ENCODE measurements at regions not wholly inside any gene's neighbourhood (a gene's known extent, or its start where the extent isn't known, plus 50 kb on each side); places are given as distances from the start of the nearest gene placed in this dataset.

DNA sequence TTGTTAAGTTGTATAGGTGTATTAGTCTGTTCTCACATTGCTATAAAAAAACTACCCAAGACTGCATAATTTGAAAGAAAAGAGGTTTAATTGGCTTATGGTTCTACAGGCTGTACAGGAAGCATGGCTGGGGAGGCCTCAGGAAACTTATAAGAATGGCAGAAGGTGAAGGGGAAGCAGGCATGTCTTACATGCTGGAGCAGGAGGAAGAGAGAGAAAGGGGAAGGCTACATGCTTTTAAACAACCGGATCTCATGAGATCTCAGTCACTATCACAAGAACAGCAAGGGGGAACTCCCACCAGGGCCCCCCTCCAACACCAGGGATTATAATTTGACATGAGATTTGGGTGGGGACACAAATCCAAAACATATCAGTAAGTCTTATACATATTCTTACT is 60.5 kb upstream of the OR10AD1 start:
- TF ChIP-seq EGR1 (IDR thresholded peaks at IDR 0.05; ENCODE audit: borderline replicate concordance in 1 of 2, low read depth in 2 of 2, low read length in 2 of 2): no peak
- TF ChIP-seq, protein P1, sequence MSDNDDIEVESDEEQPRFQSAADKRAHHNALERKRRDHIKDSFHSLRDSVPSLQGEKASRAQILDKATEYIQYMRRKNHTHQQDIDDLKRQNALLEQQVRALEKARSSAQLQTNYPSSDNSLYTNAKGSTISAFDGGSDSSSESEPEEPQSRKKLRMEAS (IDR thresholded peaks at IDR 0.05; ENCODE audit: low read depth, low read length): no peak
- TF ChIP-seq, protein P2, sequence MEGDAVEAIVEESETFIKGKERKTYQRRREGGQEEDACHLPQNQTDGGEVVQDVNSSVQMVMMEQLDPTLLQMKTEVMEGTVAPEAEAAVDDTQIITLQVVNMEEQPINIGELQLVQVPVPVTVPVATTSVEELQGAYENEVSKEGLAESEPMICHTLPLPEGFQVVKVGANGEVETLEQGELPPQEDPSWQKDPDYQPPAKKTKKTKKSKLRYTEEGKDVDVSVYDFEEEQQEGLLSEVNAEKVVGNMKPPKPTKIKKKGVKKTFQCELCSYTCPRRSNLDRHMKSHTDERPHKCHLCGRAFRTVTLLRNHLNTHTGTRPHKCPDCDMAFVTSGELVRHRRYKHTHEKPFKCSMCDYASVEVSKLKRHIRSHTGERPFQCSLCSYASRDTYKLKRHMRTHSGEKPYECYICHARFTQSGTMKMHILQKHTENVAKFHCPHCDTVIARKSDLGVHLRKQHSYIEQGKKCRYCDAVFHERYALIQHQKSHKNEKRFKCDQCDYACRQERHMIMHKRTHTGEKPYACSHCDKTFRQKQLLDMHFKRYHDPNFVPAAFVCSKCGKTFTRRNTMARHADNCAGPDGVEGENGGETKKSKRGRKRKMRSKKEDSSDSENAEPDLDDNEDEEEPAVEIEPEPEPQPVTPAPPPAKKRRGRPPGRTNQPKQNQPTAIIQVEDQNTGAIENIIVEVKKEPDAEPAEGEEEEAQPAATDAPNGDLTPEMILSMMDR (IDR thresholded peaks at IDR 0.05 in 2 of 3, conservative IDR thresholded peaks at IDR 0.05 in 1 of 3; ENCODE audit: control insufficient read depth in 2 of 3, extremely low read depth in 1 of 3, insufficient read depth in 1 of 3, low read depth in 3 of 3, low read length in 3 of 3): no peak
- TF ChIP-seq TARDBP (IDR thresholded peaks at IDR 0.05; ENCODE audit: borderline replicate concordance): no peak
- TF ChIP-seq SUZ12 (IDR thresholded peaks at IDR 0.05; ENCODE audit: unreplicated experiment): no peak
- no peak for TF ChIP-seq MYB (IDR thresholded peaks at IDR 0.05; ENCODE audit: borderline replicate concordance, low read depth, low read length)
- TF ChIP-seq, protein P3, sequence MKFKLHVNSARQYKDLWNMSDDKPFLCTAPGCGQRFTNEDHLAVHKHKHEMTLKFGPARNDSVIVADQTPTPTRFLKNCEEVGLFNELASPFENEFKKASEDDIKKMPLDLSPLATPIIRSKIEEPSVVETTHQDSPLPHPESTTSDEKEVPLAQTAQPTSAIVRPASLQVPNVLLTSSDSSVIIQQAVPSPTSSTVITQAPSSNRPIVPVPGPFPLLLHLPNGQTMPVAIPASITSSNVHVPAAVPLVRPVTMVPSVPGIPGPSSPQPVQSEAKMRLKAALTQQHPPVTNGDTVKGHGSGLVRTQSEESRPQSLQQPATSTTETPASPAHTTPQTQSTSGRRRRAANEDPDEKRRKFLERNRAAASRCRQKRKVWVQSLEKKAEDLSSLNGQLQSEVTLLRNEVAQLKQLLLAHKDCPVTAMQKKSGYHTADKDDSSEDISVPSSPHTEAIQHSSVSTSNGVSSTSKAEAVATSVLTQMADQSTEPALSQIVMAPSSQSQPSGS (IDR thresholded peaks at IDR 0.05; ENCODE audit: low read length): no peak
- TF ChIP-seq RFX5 (IDR thresholded peaks at IDR 0.05; ENCODE audit: low read depth, low read length): no peak
- no peak for TF ChIP-seq POLR2A (IDR thresholded peaks at IDR 0.05; ENCODE audit: low read depth, low read length)
- TF ChIP-seq TAF1 (IDR thresholded peaks at IDR 0.05; ENCODE audit: borderline replicate concordance, low read depth, low read length): no peak
- TF ChIP-seq SUPT20H (IDR thresholded peaks at IDR 0.05; ENCODE audit: borderline replicate concordance, control insufficient read depth, low read depth, low read length): no peak
- no peak for TF ChIP-seq SMC3 (IDR thresholded peaks at IDR 0.05; ENCODE audit: borderline replicate concordance, low read length)

Measured in GM12878 (cell line).